Astrocyte of the hippocampus (primary cell): ENCODE measurements at regions not wholly inside any gene's neighbourhood (a gene's known extent, or its start where the extent isn't known, plus 50 kb on each side); places are given as distances from the start of the nearest gene placed in this dataset.

Source experiments
- DNase-seq: peaks from one replicate; pipeline ENCODE4 v3.0.0; 2011; ENCODE audit warnings: low read depth, low spot score

GRCh38 chr1:10962483-10962882, 50.0 kb upstream of the TARDBP start:
- DNase-seq: peak; percentile 84
